Astrocyte (in vitro differentiated cells and primary cell): ENCODE measurements at regions not wholly inside any gene's neighbourhood (a gene's known extent, or its start where the extent isn't known, plus 50 kb on each side); places are given as distances from the start of the nearest gene placed in this dataset.

Experiments
- DNase-seq: peaks from one replicate; pipeline ENCODE4 v3.0.0-alpha.2; 2010; ENCODE audit warnings: low read depth
- FAIRE-seq: peaks from 2 replicates; lab custom pipeline; 2011; peaks lifted over from hg19 to GRCh38; lab: Jason Lieb, UNC
- H2AFZ ChIP-seq: 2 replicates; pipeline ENCODE4 v1.6.0; 2012; ENCODE audit warnings: low read depth, low read length, inconsistent platforms
- H3K27ac ChIP-seq: 2 replicates; pipeline ENCODE4 v1.5.1; 2011; ENCODE audit warnings: low read depth, low read length, inconsistent platforms
- H3K27me3 ChIP-seq: 2 replicates; pipeline ENCODE4 v1.6.0; 2011; ENCODE audit warnings: low read length, inconsistent platforms; ENCODE audit not compliant: insufficient read depth
- H3K36me3 ChIP-seq: 2 replicates; pipeline ENCODE4 v1.5.1; 2011; ENCODE audit warnings: low read length, inconsistent platforms; ENCODE audit not compliant: insufficient read depth
- H3K4me1 ChIP-seq: 2 replicates; pipeline ENCODE4 v1.5.1; 2011; ENCODE audit warnings: low read length, inconsistent platforms; ENCODE audit not compliant: insufficient read depth
- H3K4me2 ChIP-seq: 2 replicates; pipeline ENCODE4 v1.6.0; 2012; ENCODE audit warnings: low read length, inconsistent platforms
- H3K4me3 ChIP-seq: 2 replicates; pipeline ENCODE4 v1.5.1; 2011; ENCODE audit warnings: low read depth, mild to moderate bottlenecking, low read length, inconsistent platforms; ENCODE audit not compliant: insufficient read depth
- H3K79me2 ChIP-seq: 2 replicates; pipeline ENCODE4 v1.6.0; 2012; ENCODE audit warnings: mild to moderate bottlenecking, low read length, inconsistent platforms; ENCODE audit not compliant: insufficient read depth
- H3K9ac ChIP-seq: 2 replicates; pipeline ENCODE4 v1.6.0; 2012; ENCODE audit warnings: mild to moderate bottlenecking, low read length, inconsistent platforms
- H3K9me3 ChIP-seq: 2 replicates; pipeline ENCODE4 v1.5.1; 2012; ENCODE audit warnings: low read depth, mild to moderate bottlenecking, low read length, inconsistent platforms; ENCODE audit not compliant: insufficient read depth
- H4K20me1 ChIP-seq: 2 replicates; pipeline ENCODE4 v1.6.0; 2012; ENCODE audit warnings: low read length, inconsistent platforms; ENCODE audit not compliant: insufficient read depth
- H3K27ac Mint-ChIP-seq: one replicate; pipeline ENCODE4 v1.8.0; 2021; ENCODE audit warnings: mild to moderate bottlenecking, mixed read lengths; ENCODE audit not compliant: unreplicated experiment
- H3K27me3 Mint-ChIP-seq: one replicate; pipeline ENCODE4 v1.8.0; 2021; ENCODE audit warnings: low read depth, mixed read lengths; ENCODE audit not compliant: unreplicated experiment
- H3K36me3 Mint-ChIP-seq: one replicate; pipeline ENCODE4 v1.8.0; 2021; ENCODE audit warnings: low read depth, mixed read lengths; ENCODE audit not compliant: unreplicated experiment
- H3K4me1 Mint-ChIP-seq: one replicate; pipeline ENCODE4 v1.8.0; 2021; ENCODE audit warnings: low read depth, mixed read lengths; ENCODE audit not compliant: unreplicated experiment
- H3K4me3 Mint-ChIP-seq: one replicate; pipeline ENCODE4 v1.8.0; 2021; ENCODE audit warnings: mild to moderate bottlenecking, moderate library complexity, mixed read lengths; ENCODE audit not compliant: unreplicated experiment
- H3K9me3 Mint-ChIP-seq: one replicate; pipeline ENCODE4 v1.8.0; 2021; ENCODE audit warnings: mild to moderate bottlenecking, mixed read lengths; ENCODE audit not compliant: unreplicated experiment
- EZH2 ChIP-seq: IDR thresholded peaks from 2 replicates; pipeline ENCODE4 v1.6.1; 2012; ENCODE audit warnings: mild to moderate bottlenecking, low read length, inconsistent platforms; ENCODE audit not compliant: insufficient read depth
- TF ChIP-seq, protein P1 (sequence below): IDR thresholded peaks from 2 replicates; pipeline ENCODE4 v1.5.1; 2011; ENCODE audit warnings: low read depth, mild to moderate bottlenecking, inconsistent platforms, low read length, moderate library complexity; ENCODE audit not compliant: insufficient read depth

- Histone ChIP-seq H3K4me3 (no peak overlapping the region), H3K4me2 (no peak overlapping the region), H3K79me2 (no peaks in the 10 kb centered on the region), H3K36me3 (no peaks in the 10 kb centered on the region), H3K9ac (no peak overlapping the region), H3K27me3 (no peaks in the 10 kb centered on the region), H3K27ac (no peak overlapping the region), H4K20me1 (no peaks in the 10 kb centered on the region), H3K4me1 (no peaks in the 10 kb centered on the region), H3K9me3 (no peaks in the 10 kb centered on the region), H2AFZ (no peak overlapping the region)
- no peak overlapping the region for H3K4me3 Mint-ChIP-seq
- DNase-seq (no peak), FAIRE-seq (no peak)
- no peaks in the 10 kb centered on the region for H3K27me3 Mint-ChIP-seq
- no peaks in the 10 kb centered on the region for H3K9me3 Mint-ChIP-seq
- TF ChIP-seq, protein P1, sequence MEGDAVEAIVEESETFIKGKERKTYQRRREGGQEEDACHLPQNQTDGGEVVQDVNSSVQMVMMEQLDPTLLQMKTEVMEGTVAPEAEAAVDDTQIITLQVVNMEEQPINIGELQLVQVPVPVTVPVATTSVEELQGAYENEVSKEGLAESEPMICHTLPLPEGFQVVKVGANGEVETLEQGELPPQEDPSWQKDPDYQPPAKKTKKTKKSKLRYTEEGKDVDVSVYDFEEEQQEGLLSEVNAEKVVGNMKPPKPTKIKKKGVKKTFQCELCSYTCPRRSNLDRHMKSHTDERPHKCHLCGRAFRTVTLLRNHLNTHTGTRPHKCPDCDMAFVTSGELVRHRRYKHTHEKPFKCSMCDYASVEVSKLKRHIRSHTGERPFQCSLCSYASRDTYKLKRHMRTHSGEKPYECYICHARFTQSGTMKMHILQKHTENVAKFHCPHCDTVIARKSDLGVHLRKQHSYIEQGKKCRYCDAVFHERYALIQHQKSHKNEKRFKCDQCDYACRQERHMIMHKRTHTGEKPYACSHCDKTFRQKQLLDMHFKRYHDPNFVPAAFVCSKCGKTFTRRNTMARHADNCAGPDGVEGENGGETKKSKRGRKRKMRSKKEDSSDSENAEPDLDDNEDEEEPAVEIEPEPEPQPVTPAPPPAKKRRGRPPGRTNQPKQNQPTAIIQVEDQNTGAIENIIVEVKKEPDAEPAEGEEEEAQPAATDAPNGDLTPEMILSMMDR: no peak
- no peak for TF ChIP-seq EZH2
- H3K27ac Mint-ChIP-seq: no peak overlapping the region
- H3K36me3 Mint-ChIP-seq: no peaks in the 10 kb centered on the region
- H3K4me1 Mint-ChIP-seq: no peaks in the 10 kb centered on the region
Observed at GRCh38 chrX:129188231-129188630, 335.1 kb downstream of the SMARCA1 start.

GRCh38 chrX:129176710-129177109 is 346.6 kb downstream of the SMARCA1 start:
- no peaks in the 10 kb centered on the region for H3K36me3 ChIP-seq
- no peaks in the 10 kb centered on the region for H4K20me1 ChIP-seq
- no peaks in the 10 kb centered on the region for H3K4me1 ChIP-seq
- H3K27ac Mint-ChIP-seq: no peak overlapping the region
- H3K9me3 Mint-ChIP-seq: no peaks in the 10 kb centered on the region
- no peaks in the 10 kb centered on the region for H3K27me3 ChIP-seq
- FAIRE-seq (no peak), DNase-seq (no peak)
- H3K79me2 ChIP-seq: no peaks in the 10 kb centered on the region
- TF ChIP-seq, protein P1: no peak
- TF ChIP-seq EZH2: no peak
- no peaks in the 10 kb centered on the region for H3K4me1 Mint-ChIP-seq
- H3K9me3 ChIP-seq: no peaks in the 10 kb centered on the region
- no peak overlapping the region for H3K27ac ChIP-seq
- no peak overlapping the region for H3K4me3 ChIP-seq
- no peak overlapping the region for H3K9ac ChIP-seq
- H3K4me2 ChIP-seq: no peak overlapping the region
- no peak overlapping the region for H2AFZ ChIP-seq
- no peak overlapping the region for H3K4me3 Mint-ChIP-seq
- H3K36me3 Mint-ChIP-seq: peaks cover 3% of the 10 kb centered on the region
- H3K27me3 Mint-ChIP-seq: no peaks in the 10 kb centered on the region

- Histone ChIP-seq H3K9me3 (no peaks in the 10 kb centered on the region), H3K79me2 (no peaks in the 10 kb centered on the region), H3K4me1 (no peaks in the 10 kb centered on the region), H4K20me1 (no peaks in the 10 kb centered on the region), H3K36me3 (no peaks in the 10 kb centered on the region), H3K27ac (no peak overlapping the region), H3K27me3 (no peaks in the 10 kb centered on the region), H2AFZ (no peak overlapping the region), H3K4me2 (no peak overlapping the region), H3K9ac (no peak overlapping the region), H3K4me3 (no peak overlapping the region)
- H3K4me1 Mint-ChIP-seq: no peaks in the 10 kb centered on the region
- DNase-seq (no peak), FAIRE-seq (no peak)
- no peak overlapping the region for H3K4me3 Mint-ChIP-seq
- no peaks in the 10 kb centered on the region for H3K27me3 Mint-ChIP-seq
- TF ChIP-seq, protein P1: no peak
- TF ChIP-seq EZH2: no peak
- H3K9me3 Mint-ChIP-seq: no peaks in the 10 kb centered on the region
- no peak overlapping the region for H3K27ac Mint-ChIP-seq
- H3K36me3 Mint-ChIP-seq: no peaks in the 10 kb centered on the region
Observed at GRCh38 chrX:129161108-129161507, 362.2 kb downstream of the SMARCA1 start.
